ENCODE measurements at regions not wholly inside any gene's neighbourhood (a gene's known extent, or its start where the extent isn't known, plus 50 kb on each side); places are given as distances from the start of the nearest gene placed in this dataset.

DNA sequence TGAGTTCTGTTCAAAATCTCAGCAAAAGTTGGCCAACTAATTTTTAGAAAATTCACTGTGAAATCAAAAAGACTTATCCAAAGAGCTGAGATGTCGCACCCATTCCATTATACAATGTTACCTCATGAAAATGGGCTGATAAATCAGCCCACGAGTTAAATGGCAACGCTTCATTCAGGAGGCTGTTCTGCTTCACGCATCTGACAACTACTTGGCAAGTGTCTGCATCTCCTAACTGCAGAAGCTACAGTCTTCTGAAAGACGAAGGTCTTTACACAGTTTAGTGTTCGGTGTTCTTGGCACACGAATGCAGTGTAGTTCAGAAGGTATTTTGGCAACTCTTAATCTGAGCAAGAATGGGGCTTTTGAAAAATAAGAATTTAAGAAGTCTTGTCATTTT is 166.6 kb upstream of the DKK2 start:
- no peaks in the 10 kb centered on the region for H3K27me3 ChIP-seq (ENCODE audit: low read length)
- no peaks in the 10 kb centered on the region for H3K9me3 ChIP-seq (ENCODE audit: insufficient read depth, low read length)
- H2AFZ ChIP-seq (ENCODE audit: low read depth, low read length, severe bottlenecking), result no peak overlapping the region
- no peaks in the 10 kb centered on the region for H3K79me2 ChIP-seq (ENCODE audit: insufficient read depth, low read length)
- no peak overlapping the region for H3K4me3 ChIP-seq (ENCODE audit: insufficient read depth, low read length, poor library complexity, severe bottlenecking)
- TF ChIP-seq, protein P1, sequence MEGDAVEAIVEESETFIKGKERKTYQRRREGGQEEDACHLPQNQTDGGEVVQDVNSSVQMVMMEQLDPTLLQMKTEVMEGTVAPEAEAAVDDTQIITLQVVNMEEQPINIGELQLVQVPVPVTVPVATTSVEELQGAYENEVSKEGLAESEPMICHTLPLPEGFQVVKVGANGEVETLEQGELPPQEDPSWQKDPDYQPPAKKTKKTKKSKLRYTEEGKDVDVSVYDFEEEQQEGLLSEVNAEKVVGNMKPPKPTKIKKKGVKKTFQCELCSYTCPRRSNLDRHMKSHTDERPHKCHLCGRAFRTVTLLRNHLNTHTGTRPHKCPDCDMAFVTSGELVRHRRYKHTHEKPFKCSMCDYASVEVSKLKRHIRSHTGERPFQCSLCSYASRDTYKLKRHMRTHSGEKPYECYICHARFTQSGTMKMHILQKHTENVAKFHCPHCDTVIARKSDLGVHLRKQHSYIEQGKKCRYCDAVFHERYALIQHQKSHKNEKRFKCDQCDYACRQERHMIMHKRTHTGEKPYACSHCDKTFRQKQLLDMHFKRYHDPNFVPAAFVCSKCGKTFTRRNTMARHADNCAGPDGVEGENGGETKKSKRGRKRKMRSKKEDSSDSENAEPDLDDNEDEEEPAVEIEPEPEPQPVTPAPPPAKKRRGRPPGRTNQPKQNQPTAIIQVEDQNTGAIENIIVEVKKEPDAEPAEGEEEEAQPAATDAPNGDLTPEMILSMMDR (IDR thresholded peaks at IDR 0.05; ENCODE audit: insufficient read depth, low read length, poor library complexity, severe bottlenecking), result no peak
- no peak for TF ChIP-seq EZH2phosphoT487 (conservative IDR thresholded peaks at IDR 0.05; ENCODE audit: low read length)
- H3K36me3 ChIP-seq (ENCODE audit: low read length), result no peaks in the 10 kb centered on the region
- no peaks in the 10 kb centered on the region for H4K20me1 ChIP-seq (ENCODE audit: low read depth, low read length)
- H3K4me2 ChIP-seq (ENCODE audit: low read depth, low read length, poor library complexity, severe bottlenecking), result no peak overlapping the region
- H3F3A ChIP-seq (ENCODE audit: insufficient read depth), result no peaks in the 10 kb centered on the region
- no peak overlapping the region for H3K27ac ChIP-seq (ENCODE audit: low read depth, low read length)
- H3K9ac ChIP-seq (ENCODE audit: low read length), result no peak overlapping the region
- H3K9me2 ChIP-seq (replicated peaks; ENCODE audit: insufficient read depth, low read length), result no peaks in the 10 kb centered on the region

DNA sequence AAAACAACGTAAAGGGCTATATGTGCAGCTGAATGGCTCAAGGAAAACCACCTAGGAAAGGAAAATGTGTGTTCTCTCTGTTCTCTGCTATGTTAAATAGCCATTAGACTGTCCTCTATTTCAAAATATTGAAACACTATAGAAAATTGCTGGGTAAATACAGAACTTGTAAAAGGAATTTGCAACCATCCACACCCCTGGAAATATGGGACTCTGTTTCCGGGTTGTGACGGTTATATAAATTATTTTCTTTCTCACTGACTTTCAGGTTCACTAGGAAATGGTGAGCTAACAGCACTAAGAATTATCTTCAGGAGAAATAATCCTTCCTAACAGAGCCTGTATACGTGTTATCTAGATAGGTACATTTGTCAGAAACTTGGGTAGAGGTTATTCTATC is 161.0 kb upstream of the DKK2 start:
- no peaks in the 10 kb centered on the region for H4K20me1 ChIP-seq (ENCODE audit: low read depth, low read length)
- no peaks in the 10 kb centered on the region for H3K9me3 ChIP-seq (ENCODE audit: insufficient read depth, low read length)
- no peaks in the 10 kb centered on the region for H3F3A ChIP-seq (ENCODE audit: insufficient read depth)
- H3K27ac ChIP-seq (ENCODE audit: low read depth, low read length), result no peak overlapping the region
- H3K27me3 ChIP-seq (ENCODE audit: low read length), result no peaks in the 10 kb centered on the region
- no peaks in the 10 kb centered on the region for H3K36me3 ChIP-seq (ENCODE audit: low read length)
- no peak overlapping the region for H3K4me2 ChIP-seq (ENCODE audit: low read depth, low read length, poor library complexity, severe bottlenecking)
- H3K79me2 ChIP-seq (ENCODE audit: insufficient read depth, low read length), result no peaks in the 10 kb centered on the region
- no peak overlapping the region for H3K9ac ChIP-seq (ENCODE audit: low read length)
- H3K9me2 ChIP-seq (replicated peaks; ENCODE audit: insufficient read depth, low read length), result no peaks in the 10 kb centered on the region
- H3K4me3 ChIP-seq (ENCODE audit: insufficient read depth, low read length, poor library complexity, severe bottlenecking), result no peak overlapping the region
- no peak overlapping the region for H2AFZ ChIP-seq (ENCODE audit: low read depth, low read length, severe bottlenecking)
- TF ChIP-seq, protein P1 (IDR thresholded peaks at IDR 0.05; ENCODE audit: insufficient read depth, low read length, poor library complexity, severe bottlenecking), result no peak
- no peak for TF ChIP-seq EZH2phosphoT487 (conservative IDR thresholded peaks at IDR 0.05; ENCODE audit: low read length)

DNA sequence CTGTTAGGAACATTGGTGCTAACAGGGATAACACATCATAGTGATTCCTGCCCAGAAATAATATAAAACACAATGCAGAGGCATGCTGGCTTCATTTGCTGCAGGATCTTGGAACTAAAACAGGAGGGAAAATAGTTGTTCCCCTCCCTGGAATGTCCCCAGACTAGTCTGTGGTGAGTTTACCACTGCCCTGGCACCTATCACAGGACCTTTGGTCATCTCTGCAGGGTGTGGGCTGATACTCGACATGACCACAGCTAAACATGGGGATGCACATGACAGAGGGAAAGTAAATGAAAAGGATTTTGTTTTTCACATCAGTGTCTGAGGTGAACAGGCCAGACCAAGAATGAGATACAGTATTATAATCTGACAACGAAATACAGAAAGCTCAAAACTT is 160.2 kb upstream of the DKK2 start:
- TF ChIP-seq, protein P1 (IDR thresholded peaks at IDR 0.05; ENCODE audit: insufficient read depth, low read length, poor library complexity, severe bottlenecking), result no peak
- no peak for TF ChIP-seq EZH2phosphoT487 (conservative IDR thresholded peaks at IDR 0.05; ENCODE audit: low read length)
- Histone ChIP-seq H3K27ac (ENCODE audit: low read depth, low read length) (no peak overlapping the region), H3K9ac (ENCODE audit: low read length) (no peak overlapping the region), H4K20me1 (ENCODE audit: low read depth, low read length) (no peaks in the 10 kb centered on the region), H3K27me3 (ENCODE audit: low read length) (no peaks in the 10 kb centered on the region), H3K9me3 (ENCODE audit: insufficient read depth, low read length) (no peaks in the 10 kb centered on the region), H3K79me2 (ENCODE audit: insufficient read depth, low read length) (no peaks in the 10 kb centered on the region), H3K4me3 (ENCODE audit: insufficient read depth, low read length, poor library complexity, severe bottlenecking) (no peak overlapping the region), H3K9me2 (replicated peaks; ENCODE audit: insufficient read depth, low read length) (no peaks in the 10 kb centered on the region), H3K4me2 (ENCODE audit: low read depth, low read length, poor library complexity, severe bottlenecking) (no peak overlapping the region), H3F3A (ENCODE audit: insufficient read depth) (no peaks in the 10 kb centered on the region), H3K36me3 (ENCODE audit: low read length) (no peaks in the 10 kb centered on the region), H2AFZ (ENCODE audit: low read depth, low read length, severe bottlenecking) (no peak overlapping the region)

DNA sequence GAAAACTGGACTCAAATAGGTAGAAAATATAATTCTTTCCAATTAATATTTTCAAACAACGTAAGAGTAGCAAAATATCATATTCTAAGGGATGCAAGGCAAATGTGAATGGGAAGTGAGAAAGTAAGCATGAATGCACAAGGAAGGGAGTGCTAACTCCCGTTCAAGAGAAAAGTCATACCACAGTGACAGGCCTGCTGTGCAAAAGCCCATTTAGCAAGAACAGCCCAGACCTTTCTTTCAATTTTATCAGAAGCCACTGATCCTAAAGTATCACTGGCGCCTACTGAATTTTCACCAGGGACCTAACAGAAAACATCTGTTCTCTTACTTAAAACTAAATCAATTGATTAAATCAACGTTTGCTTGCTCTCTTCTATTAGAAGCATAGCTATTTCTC is 157.9 kb upstream of the DKK2 start:
- Histone ChIP-seq H3K4me2 (ENCODE audit: low read depth, low read length, poor library complexity, severe bottlenecking) (no peak overlapping the region), H3K79me2 (ENCODE audit: insufficient read depth, low read length) (no peaks in the 10 kb centered on the region), H3K9ac (ENCODE audit: low read length) (no peak overlapping the region), H3K36me3 (ENCODE audit: low read length) (no peaks in the 10 kb centered on the region), H3K4me3 (ENCODE audit: insufficient read depth, low read length, poor library complexity, severe bottlenecking) (no peak overlapping the region), H3K27ac (ENCODE audit: low read depth, low read length) (no peak overlapping the region), H4K20me1 (ENCODE audit: low read depth, low read length) (no peaks in the 10 kb centered on the region), H3K9me3 (ENCODE audit: insufficient read depth, low read length) (no peaks in the 10 kb centered on the region), H3F3A (ENCODE audit: insufficient read depth) (no peaks in the 10 kb centered on the region), H3K27me3 (ENCODE audit: low read length) (no peaks in the 10 kb centered on the region), H3K9me2 (replicated peaks; ENCODE audit: insufficient read depth, low read length) (no peaks in the 10 kb centered on the region), H2AFZ (ENCODE audit: low read depth, low read length, severe bottlenecking) (no peak overlapping the region)
- TF ChIP-seq, protein P1 (IDR thresholded peaks at IDR 0.05; ENCODE audit: insufficient read depth, low read length, poor library complexity, severe bottlenecking), result no peak
- no peak for TF ChIP-seq EZH2phosphoT487 (conservative IDR thresholded peaks at IDR 0.05; ENCODE audit: low read length)

All from SU-DHL-6 (cell line).